Endometrial microvascular endothelial cells (primary cell): ENCODE measurements at regions not wholly inside any gene's neighbourhood (a gene's known extent, or its start where the extent isn't known, plus 50 kb on each side); places are given as distances from the start of the nearest gene placed in this dataset.

Experiments used
- in situ Hi-C: cut with HindIII; loops from 2 replicates; pipeline ENCODE4 v1.10.0; 2017; ENCODE audit warnings: low sequenced_read_pairs, low pct_unique_long_range_greater_than_20kb; ENCODE audit errors: inconsistent ontology term

GRCh38 chrX:46311581-46312120, 233.6 kb downstream of the ZNF674 start:
- in situ Hi-C loops: no loop called here

GRCh38 chrX:46310815-46311497, 234.3 kb downstream of the ZNF674 start:
- in situ Hi-C loops: no loop called here

- in situ Hi-C loops: no loop called here
These were observed 237.1 kb downstream of the ZNF674 start for GRCh38 chrX:46308110-46308509.

- in situ Hi-C loops: no loop called here
These were observed 239.1 kb downstream of the ZNF674 start for GRCh38 chrX:46306103-46306502.

GRCh38 chrX:46305431-46305830, 239.8 kb downstream of the ZNF674 start:
- in situ Hi-C loops: no loop called here

- in situ Hi-C loops: no loop called here
These were observed 243.3 kb downstream of the ZNF674 start for GRCh38 chrX:46301903-46302302.

GRCh38 chrX:46298821-46299220, 246.4 kb downstream of the ZNF674 start:
- in situ Hi-C loops: no loop called here

- in situ Hi-C loops: no loop called here
These were observed 249.3 kb downstream of the ZNF674 start for GRCh38 chrX:46295963-46296362.

- in situ Hi-C loops: no loop called here
These were observed 251.0 kb downstream of the ZNF674 start for GRCh38 chrX:46294234-46294633.

- in situ Hi-C loops: no loop called here
These were observed 265.3 kb downstream of the ZNF674 start for GRCh38 chrX:46279925-46280313.

GRCh38 chrX:46279214-46279924, 265.9 kb downstream of the ZNF674 start:
- in situ Hi-C loops: no loop called here

GRCh38 chrX:46278572-46278971, 266.6 kb downstream of the ZNF674 start:
- in situ Hi-C loops: no loop called here

- in situ Hi-C loops: no loop called here
These were observed 276.8 kb downstream of the ZNF674 start for GRCh38 chrX:46268412-46268811.

GRCh38 chrX:46263494-46263893, 281.7 kb downstream of the ZNF674 start:
- in situ Hi-C loops: no loop called here

GRCh38 chrX:46262304-46262703, 282.9 kb downstream of the ZNF674 start:
- in situ Hi-C loops: no loop called here

GRCh38 chrX:46260499-46260898, 284.7 kb downstream of the ZNF674 start:
- in situ Hi-C loops: no loop called here

GRCh38 chrX:46258356-46258755, 286.9 kb downstream of the ZNF674 start:
- in situ Hi-C loops: no loop called here

- in situ Hi-C loops: no loop called here
These were observed 287.8 kb downstream of the ZNF674 start for GRCh38 chrX:46257451-46257879.

GRCh38 chrX:46256875-46257274, 288.3 kb downstream of the ZNF674 start:
- in situ Hi-C loops: no loop called here

GRCh38 chrX:46255046-46255445, 290.2 kb downstream of the ZNF674 start:
- in situ Hi-C loops: no loop called here
